ENCODE measurements at regions not wholly inside any gene's neighbourhood (a gene's known extent, or its start where the extent isn't known, plus 50 kb on each side); places are given as distances from the start of the nearest gene placed in this dataset.

DNA sequence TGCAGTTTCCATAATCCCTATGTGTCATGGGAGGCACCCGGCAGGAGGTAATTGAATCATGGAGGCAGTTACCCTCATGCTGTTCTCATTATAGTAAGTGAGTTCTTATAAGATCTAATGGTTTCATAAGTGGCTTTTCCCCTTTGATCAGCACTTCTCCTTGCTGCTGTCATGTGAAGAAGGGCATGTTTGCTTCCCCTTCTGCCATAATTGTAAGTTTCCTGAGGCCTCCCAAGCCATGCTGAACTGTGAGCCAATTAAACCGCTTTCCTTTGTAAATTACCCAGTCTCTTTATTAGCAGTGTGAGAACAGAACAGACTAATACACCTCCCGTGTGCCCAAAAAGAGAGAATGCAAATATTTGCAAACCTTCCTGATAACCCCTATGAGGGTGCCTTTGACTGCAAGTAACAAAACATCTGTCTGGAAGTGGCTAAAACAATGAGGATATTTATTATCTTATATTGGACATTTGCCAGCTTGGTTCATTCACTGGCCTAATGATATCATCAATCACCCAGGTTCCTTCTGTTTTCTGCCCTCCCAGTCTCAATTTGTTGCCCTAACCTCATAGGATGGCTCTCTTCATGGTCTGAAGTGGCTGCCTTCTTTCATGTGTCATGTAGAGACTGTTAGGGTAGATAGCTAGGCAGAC lies 68.7 kb downstream of the BHLHE40 start:
- Histone ChIP-seq H3K4me3 (ENCODE audit: insufficient read depth, low read depth, low read length) (no peak overlapping the region), H3K27me3 (ENCODE audit: control insufficient read depth, insufficient read depth, low read length) (no peaks in the 10 kb centered on the region), H3K4me2 (ENCODE audit: low read depth, low read length) (no peak overlapping the region), H2BK20ac (ENCODE audit: low read depth, low read length) (no peak overlapping the region), H3K14ac (replicated peaks; ENCODE audit: low read depth, low read length) (no peak overlapping the region), H3K36me3 (ENCODE audit: control insufficient read depth, insufficient read depth, low read length) (no peaks in the 10 kb centered on the region), H2BK120ac (ENCODE audit: low read depth, low read length) (no peak overlapping the region), H3K9me1 (ENCODE audit: insufficient read depth, low read length) (no peaks in the 10 kb centered on the region), H3K4ac (ENCODE audit: low read depth, low read length) (no peak overlapping the region), H4K91ac (ENCODE audit: insufficient read depth, low read depth, low read length) (no peak overlapping the region), H2BK15ac (ENCODE audit: low read depth, low read length) (no peak overlapping the region), H3K18ac (ENCODE audit: low read depth, low read length) (no peak overlapping the region), H3K79me1 (ENCODE audit: low read depth in 1 of 2, low read length in 2 of 2) (no peaks in the 10 kb centered on the region), H2AK9ac (replicated peaks; ENCODE audit: low read depth, low read length, poor library complexity) (no peak overlapping the region), H3K4me1 (ENCODE audit: control insufficient read depth, insufficient read depth, low read length) (peaks cover 2% of the 10 kb centered on the region; the same call in 1 of the 2 replicates), H4K8ac (ENCODE audit: low read depth in 2 of 2, low read length in 2 of 2) (no peak overlapping the region), H2AFZ (replicated peaks; ENCODE audit: low read length, poor library complexity) (no peak overlapping the region), H3K27ac (ENCODE audit: insufficient read depth, low read length) (no peak overlapping the region), H3K9me3 (ENCODE audit: control insufficient read depth, insufficient read depth, low read length) (no peaks in the 10 kb centered on the region), H2BK5ac (ENCODE audit: low read depth, low read length, poor library complexity, severe bottlenecking) (no peak overlapping the region), H3K23ac (ENCODE audit: low read depth, low read length) (no peak overlapping the region), H4K20me1 (ENCODE audit: insufficient read depth, low read length) (no peaks in the 10 kb centered on the region), H3K56ac (ENCODE audit: extremely low read depth, insufficient read depth, low read length) (no peak overlapping the region), H2AK5ac (ENCODE audit: low read depth, low read length) (no peak overlapping the region), H4K5ac (ENCODE audit: low read depth, low read length) (no peak overlapping the region), H3K9ac (ENCODE audit: low read depth, low read length) (no peak overlapping the region)
- ChIA-PET POLR2A (ENCODE audit: unreplicated experiment) (no interaction called here), CTCF (no interaction called here)
- DNase-seq (no peak), ATAC-seq (ENCODE audit: low read depth) (no peak)
- intact Hi-C loops (cut with micrococcal nuclease) (no loop called here), in situ Hi-C loops (cut with MboI; ENCODE audit: low sequenced_read_pairs) (no loop called here), dilution Hi-C loops (cut with HindIII; ENCODE audit: low sequenced_read_pairs, unreplicated experiment) (no loop called here)
- BruUV-seq (replicated peaks): no TSS peak
- no CpG with 5 or more reads among the region's 3 CpGs for WGBS, 2 experiments (ENCODE audit: extremely low coverage in 2 of 2, insufficient read length in 1 of 2)
- no peak for TF ChIP-seq NFE2L2 (IDR thresholded peaks at IDR 0.05; ENCODE audit: low read depth, low read length)
- no peak for TF ChIP-seq MAFK (IDR thresholded peaks at IDR 0.05; ENCODE audit: low read depth, low read length)
- TF ChIP-seq MAZ (IDR thresholded peaks at IDR 0.05; ENCODE audit: borderline replicate concordance, low read depth, low read length): no peak
- no peak for TF ChIP-seq CEBPB (IDR thresholded peaks at IDR 0.05; ENCODE audit: low read depth, low read length)
- no peak for TF ChIP-seq MXI1 (IDR thresholded peaks at IDR 0.05; ENCODE audit: borderline replicate concordance, low read depth, low read length)
- TF ChIP-seq POLR2A (IDR thresholded peaks at IDR 0.05; ENCODE audit: low read depth, low read length): no peak
- no peak for TF ChIP-seq SMC3 (IDR thresholded peaks at IDR 0.05; ENCODE audit: low read depth, low read length)
- TF ChIP-seq, protein P1, sequence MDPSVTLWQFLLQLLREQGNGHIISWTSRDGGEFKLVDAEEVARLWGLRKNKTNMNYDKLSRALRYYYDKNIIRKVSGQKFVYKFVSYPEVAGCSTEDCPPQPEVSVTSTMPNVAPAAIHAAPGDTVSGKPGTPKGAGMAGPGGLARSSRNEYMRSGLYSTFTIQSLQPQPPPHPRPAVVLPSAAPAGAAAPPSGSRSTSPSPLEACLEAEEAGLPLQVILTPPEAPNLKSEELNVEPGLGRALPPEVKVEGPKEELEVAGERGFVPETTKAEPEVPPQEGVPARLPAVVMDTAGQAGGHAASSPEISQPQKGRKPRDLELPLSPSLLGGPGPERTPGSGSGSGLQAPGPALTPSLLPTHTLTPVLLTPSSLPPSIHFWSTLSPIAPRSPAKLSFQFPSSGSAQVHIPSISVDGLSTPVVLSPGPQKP (IDR thresholded peaks at IDR 0.05; ENCODE audit: borderline replicate concordance, low read depth, low read length): no peak
- no peak for TF ChIP-seq RAD21 (IDR thresholded peaks at IDR 0.05; ENCODE audit: low read length)
- TF ChIP-seq RCOR1 (IDR thresholded peaks at IDR 0.05; ENCODE audit: insufficient replicate concordance, low read length): no peak
- TF ChIP-seq, protein P2, sequence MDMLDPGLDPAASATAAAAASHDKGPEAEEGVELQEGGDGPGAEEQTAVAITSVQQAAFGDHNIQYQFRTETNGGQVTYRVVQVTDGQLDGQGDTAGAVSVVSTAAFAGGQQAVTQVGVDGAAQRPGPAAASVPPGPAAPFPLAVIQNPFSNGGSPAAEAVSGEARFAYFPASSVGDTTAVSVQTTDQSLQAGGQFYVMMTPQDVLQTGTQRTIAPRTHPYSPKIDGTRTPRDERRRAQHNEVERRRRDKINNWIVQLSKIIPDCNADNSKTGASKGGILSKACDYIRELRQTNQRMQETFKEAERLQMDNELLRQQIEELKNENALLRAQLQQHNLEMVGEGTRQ (IDR thresholded peaks at IDR 0.05; ENCODE audit: low read depth, low read length): no peak
- TF ChIP-seq, protein P3, sequence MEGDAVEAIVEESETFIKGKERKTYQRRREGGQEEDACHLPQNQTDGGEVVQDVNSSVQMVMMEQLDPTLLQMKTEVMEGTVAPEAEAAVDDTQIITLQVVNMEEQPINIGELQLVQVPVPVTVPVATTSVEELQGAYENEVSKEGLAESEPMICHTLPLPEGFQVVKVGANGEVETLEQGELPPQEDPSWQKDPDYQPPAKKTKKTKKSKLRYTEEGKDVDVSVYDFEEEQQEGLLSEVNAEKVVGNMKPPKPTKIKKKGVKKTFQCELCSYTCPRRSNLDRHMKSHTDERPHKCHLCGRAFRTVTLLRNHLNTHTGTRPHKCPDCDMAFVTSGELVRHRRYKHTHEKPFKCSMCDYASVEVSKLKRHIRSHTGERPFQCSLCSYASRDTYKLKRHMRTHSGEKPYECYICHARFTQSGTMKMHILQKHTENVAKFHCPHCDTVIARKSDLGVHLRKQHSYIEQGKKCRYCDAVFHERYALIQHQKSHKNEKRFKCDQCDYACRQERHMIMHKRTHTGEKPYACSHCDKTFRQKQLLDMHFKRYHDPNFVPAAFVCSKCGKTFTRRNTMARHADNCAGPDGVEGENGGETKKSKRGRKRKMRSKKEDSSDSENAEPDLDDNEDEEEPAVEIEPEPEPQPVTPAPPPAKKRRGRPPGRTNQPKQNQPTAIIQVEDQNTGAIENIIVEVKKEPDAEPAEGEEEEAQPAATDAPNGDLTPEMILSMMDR (conservative IDR thresholded peaks at IDR 0.05; ENCODE audit: low read depth, low read length): no peak
- TF ChIP-seq RFX5 (IDR thresholded peaks at IDR 0.05; ENCODE audit: low read depth, low read length): no peak
- TF ChIP-seq FOS (IDR thresholded peaks at IDR 0.05; ENCODE audit: low read depth, low read length): no peak
- no peak for TF ChIP-seq CHD1 (IDR thresholded peaks at IDR 0.05; ENCODE audit: low read depth, low read length)
- TF ChIP-seq BHLHE40 (IDR thresholded peaks at IDR 0.05; ENCODE audit: low read depth, low read length): no peak
